Activated CD4-positive, alpha-beta T cell treated with anti-CD3 and anti-CD28 coated beads, Interleukin-10, Interleukin-2, amounts not matched to agents 100 ng/mL and 50 ng/mL, durations not matched to agents 16 hours and 8 hours (primary cell): ENCODE measurements at regions not wholly inside any gene's neighbourhood (a gene's known extent, or its start where the extent isn't known, plus 50 kb on each side); places are given as distances from the start of the nearest gene placed in this dataset.
"Not testable (repeated sequence)": the region's sequence is repeated elsewhere in the genome, so short reads cannot be mapped to it uniquely, and the experiment has no call there.

Experiments used
- DNase-seq: peaks from one replicate; pipeline ENCODE4 v3.0.0-alpha.2; 2020

DNA sequence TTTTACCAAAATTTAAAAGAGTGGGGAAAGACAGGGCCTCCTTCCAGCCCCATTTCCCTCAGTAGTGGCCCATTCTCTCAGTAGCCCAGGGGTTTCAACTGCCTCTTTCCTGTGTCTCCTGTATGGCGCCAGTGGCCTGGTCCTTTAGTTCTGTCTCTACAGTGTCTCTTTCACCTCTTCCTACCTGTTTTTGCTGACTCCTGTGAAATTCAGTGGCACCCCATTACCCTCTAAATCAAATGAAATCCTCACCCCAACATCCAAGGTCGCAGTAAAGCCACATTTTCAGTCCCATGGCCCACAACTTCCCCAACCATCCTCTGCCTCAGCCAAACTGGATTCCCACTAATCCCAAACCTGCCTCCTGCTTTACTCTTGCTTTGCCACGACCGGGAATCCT is 200.7 kb downstream of the IPMK start:
- DNase-seq: no peak

DNA sequence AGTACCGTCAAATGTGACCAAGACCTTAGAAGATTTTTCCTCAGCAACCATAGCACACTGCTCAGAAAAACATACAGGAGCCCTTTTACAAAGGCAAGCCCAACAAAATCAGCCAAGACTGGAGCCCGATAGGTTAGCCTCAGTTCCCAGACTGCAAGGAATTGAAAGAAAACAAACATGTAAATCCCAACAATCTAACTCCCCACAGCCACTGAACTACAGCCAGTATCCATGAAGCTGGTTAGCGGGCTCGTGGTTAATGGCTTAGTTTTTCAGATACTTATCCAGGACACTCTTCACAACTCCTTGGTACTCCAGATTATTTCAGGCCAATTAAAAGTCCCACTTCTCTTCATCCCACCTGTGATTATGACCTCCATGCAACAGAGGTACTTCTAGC is 201.6 kb downstream of the IPMK start:
- DNase-seq: no peak

DNA sequence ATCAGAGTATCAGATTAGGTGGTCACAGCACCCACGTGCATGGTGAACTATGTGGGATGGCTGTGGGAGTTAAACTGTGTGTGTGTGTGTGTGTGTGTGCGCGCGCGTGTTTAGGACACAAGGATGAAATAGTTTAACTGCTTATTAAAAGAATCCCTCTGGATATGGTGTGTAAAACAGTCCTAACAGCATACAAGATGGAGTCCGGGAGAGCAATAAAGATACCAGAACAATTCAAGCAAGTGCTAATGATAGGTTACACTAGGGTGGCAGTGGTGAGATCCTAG is 202.2 kb downstream of the IPMK start:
- no peak for DNase-seq

DNA sequence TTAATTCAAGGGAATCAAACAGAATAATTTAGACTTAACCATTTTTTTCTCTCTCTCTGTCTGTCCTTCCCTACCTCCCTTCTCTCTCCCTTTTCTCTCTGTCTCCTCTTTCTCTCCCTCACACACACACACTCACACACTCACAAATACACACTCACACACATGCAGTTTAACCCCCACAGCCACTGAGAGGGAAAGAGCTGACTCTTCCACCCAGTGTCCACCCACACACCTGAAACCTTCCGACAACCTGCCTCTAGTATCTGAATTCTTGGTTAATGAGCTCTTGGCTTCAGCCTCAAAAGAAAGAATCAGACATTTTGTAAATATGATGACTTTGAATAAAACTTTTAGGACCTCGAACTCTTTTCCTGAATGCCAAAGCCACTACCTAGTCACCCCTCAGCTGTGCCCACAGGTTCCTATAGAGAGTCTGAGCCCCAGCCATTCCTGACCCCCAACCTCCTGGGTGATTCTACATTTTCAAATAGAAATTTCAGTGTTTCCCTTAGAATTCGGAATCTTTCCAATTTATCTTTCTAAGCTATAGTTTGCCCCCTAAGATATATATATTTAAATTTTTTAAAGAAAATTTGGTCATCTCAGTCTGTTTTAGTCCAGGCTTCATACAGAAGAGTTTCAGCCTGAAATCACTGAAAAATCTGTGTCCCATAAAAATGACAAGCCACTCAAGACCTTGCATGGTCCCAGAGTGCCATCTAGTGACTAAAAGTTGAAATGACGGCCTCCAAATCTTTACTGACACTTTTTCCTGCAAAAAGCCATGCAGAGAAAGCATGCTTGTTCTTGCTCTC is 202.8 kb downstream of the IPMK start:
- DNase-seq: peak; percentile 17

DNA sequence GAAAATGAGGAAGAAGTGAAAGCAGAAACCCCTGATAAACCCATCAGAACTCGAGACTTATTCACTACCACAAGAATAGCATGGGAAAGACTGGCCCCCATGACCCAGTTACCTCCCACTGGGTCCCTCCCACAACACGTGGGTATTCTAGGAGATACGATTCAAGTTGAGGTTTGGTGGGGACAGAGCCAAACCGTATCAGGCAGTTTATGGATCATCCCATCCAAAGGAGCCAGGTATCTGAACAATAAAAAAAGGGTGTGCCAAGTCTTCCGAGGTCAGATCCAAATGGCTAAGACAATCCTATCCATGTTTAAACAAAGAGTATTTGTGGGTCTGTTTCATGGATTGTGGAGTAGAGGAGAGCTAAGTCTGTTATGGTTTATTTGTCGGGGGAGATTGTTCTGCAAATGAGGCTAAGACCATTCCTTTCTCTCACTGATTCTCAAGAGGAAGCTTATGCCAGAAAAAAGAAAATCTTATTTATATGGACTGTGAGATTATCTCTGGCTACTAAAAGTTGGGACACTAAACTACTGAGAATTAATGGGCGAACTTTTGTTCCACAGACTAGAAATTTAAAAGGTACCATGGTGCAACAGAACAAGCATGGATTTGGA is 203.7 kb downstream of the IPMK start:
- DNase-seq: no peak

DNA sequence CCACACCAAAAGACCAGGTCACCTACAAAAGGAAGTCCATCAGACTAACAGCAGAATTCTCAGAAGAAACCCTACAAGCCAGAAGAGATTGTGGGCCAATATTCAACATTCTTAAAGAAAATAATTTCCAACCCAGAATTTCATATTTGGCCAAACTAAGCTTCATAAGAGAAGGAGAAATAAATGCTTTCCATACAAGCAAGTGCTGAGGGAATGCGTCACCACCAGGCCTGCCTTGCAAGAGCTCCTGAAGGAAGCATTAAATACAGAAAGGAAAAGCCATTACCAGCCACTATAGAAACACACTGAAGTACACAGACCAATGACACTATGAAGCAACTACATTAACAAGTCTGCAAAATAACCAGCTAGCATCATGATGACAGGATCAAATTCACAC is 209.0 kb downstream of the IPMK start:
- DNase-seq: not testable (repeated sequence)

DNA sequence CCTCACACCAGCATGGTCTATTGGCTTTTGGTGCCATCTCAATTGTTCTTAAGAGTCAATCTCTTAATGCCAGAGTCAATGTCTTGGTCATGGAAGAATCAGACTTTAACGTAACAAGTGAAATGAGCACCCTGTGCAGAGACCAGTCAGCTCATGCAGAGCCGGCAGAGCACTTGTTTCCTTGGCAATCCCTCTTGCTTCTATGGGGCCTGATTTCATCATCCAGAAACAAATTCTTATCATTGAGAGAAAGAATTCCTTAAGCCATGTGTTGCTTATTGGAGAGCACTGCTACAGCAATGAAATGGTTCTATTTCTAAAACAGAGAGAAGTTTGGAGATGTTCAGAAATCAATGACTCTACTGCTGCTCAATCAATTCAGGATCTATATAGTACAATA is 212.8 kb downstream of the IPMK start:
- no peak for DNase-seq

DNA sequence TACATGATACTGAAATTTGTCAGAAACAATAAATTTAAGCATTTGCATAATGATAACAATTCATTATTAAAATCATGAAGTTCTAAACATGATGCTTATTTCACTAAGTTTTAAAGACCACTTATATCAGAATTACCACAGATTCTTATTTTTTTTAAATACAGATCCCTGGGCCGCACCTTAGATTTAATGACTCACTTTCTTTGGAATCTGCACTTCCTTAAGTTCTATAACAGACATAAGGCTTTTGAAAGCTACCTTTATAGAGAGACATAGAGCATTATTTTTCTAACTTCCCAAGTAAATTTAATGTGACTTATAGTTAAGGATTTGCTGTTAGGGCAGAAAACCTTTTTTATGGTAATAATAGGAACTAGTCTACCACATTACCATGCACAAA is 214.9 kb downstream of the IPMK start:
- no peak for DNase-seq

DNA sequence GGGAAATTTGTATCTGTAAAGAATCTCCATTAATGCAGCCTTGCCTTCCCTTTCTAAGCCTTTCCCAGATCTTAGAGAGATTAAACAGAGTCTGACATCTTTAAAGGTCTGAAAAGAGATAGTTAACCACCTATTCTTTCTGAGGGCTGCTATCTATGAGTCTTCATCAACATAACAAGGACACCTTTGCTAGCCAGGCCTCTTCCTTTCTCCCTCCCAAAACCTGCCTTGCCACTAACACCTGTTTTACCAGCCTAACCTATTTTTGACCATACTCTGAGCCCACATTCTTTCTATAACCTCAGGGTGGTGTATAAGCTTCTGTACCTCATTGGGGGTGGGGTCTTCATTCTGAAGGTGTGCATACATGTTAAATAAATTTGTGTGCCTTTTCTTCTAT is 217.1 kb downstream of the IPMK start:
- no peak for DNase-seq

DNA sequence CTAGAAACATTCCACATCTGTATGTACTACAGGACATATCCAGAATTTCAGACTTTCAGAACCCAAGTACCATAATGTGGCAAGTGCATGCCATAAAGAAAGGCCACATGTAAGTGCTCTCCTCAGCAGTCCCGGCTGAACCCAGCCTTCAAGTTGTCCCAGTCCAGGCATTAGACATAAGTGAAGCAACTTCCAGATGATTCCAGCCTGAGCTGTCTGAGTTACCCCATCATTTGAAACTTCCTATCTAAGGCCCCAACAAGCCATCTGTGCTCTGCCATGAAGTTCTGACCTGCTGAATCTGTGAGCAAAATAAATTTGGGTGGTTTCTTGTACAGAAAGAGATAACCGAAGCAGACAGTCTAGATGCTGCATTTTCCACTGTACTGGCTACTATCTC is 218.8 kb downstream of the IPMK start:
- no peak for DNase-seq

DNA sequence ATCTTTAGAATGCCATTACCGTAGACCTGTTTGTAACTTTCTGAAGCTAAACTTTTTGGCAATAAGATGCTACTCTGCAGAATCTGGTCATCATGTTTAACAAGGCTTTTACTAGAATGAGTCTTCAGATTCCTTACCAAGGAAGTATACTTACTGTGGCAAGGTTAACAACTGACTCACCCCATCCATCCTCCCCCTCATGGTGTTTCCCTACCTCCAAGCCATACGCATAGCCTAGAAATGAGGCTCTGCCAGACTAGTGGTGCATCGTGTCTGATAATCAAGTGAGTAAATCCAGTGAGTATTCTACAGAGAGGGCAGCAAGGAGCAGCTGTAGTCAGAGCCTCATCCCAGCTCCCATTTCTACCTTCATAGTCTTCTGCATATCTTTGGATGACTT is 223.6 kb downstream of the IPMK start:
- no peak for DNase-seq

DNA sequence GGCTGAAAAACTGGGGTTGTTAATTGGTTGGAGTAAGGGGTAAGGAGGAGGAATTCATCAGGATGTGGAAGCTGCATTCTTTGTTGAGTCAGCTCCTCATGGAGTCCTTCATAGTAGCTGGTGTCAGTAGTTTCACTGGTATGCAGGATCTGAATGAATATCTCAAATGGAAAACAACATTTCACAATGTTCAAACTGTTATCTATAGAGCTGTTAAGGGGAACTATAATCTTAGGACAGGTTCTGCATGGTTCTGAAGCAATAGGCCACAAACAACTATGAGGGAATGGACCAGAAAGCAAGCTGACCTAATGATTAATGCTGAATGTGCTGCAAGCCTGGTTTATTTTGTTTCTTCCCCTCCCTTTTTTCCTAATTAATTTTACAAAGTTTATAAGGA is 225.8 kb downstream of the IPMK start:
- DNase-seq: no peak

DNA sequence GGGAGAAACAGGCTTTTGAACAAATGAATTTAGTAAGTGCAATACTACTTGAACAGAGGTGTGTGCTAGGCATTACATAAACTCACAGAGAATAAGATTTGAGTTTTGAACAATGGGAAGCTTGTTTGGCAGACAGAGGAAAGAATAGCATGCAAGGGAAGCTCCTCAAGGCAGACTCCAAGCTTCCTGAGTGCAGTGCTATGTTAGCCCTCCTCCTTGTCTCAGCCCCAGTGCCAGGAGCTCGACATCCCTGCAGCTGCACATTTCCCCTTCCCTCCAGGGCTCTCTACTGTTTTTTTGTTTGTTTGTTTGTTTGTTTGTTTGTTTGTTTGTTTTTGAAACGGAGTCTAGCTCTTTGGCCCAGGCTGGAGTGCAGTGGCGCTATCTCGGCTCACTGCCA is 237.5 kb downstream of the IPMK start:
- DNase-seq: no peak

DNA sequence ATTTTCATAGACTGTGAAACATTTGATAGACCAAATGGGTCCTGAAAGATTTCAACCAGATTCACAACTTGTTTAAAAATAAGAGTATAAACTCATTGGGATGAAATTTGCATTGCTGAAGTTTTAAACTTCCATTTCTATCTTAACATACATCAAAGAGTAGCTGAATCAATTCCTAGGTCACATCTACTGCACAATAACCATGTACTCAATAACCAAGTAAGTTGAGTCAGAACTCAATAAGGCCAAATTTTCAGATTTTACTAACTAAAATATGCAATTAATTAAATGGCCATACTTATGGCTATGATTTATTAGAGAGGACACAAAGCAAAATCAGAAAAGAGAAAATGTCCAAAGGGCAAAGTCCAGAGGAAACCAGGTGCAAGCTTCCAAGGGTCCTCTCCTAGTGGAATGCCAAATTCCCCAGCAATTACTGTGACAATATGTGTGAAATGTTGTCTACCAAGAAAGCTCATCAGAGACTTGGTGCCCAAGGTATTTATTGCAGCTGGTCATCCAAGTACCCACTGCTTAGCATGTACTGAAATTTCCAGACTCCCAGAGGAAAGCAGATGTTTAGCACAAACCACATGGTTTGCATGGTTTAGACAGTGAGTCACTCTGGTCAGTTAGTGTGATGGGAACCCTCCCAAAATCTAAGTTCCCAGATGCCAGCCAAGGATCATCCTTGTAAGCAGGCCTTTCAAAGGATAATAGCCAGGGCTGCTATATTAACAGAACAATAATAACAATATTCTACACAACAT is 238.9 kb downstream of the IPMK start:
- DNase-seq: no peak

DNA sequence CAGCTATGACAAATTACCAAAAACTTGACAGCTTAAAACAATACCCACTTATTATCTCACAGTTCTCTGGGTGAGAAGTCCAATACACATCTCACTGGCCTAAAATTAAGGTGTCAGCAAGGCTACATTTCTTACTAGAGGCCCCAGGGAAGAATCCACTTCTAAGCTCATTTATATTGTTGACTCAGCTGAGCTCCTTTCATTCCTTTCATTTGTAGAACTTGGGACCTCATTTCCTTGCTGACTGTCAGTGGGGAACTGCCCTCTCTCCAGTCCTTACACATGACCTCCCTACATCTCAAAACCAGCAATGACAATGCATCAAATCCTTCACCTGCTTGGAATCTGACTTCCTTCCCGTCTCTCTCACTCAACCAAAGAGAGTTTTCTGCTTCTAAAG is 240.3 kb downstream of the IPMK start:
- no peak for DNase-seq

DNA sequence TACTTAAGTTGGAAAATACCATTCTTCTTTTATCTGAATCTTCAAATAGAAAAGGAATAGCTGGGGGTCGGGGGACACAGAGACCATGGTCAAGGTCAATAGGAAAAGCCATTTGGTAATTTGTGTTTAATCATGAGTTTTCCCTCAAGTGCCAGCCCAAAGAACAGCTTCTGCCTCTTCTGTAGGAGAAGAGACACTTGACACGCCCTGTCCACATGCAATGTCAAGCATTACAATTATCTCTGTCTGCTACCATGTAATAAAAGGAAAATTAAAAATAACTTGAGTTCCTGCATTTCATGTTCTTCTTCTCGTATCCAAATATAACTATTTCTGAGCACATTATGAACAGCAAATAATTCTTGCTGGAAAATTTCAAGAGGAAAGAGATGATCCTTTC is 241.7 kb downstream of the IPMK start:
- no peak for DNase-seq

DNA sequence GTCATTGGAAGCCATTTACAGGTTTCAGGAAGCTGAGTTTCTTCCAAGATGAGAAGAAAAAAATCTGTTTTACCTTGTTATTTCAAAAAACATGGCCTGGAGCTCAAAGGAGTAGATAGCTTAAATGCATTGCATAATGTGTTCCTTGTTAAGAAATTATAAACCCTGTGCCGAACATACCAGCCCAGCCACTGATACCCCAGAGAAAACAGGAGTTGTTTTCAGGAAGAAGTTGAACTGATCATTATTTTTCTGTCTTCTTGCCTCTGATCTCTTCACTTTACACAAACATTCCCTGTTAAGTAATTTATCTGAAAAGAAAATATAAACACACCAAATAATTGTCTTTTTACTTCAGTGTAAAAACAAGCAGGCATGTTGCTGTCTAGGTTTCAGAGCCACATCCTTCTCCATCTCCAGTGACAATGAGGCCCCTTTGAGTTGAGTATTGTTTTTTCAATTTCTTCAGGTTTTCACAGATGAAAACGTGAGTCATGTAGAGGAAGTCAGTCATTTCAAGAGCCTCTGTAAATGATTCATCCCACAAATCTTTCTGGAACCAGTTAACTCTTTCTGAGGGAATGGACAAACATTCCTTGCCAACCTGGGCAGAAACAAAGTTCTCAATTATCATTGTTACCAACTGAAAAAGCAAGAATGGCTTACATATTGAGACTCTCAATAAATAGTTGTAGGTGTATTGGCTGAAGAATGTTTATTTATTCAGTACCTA is 244.2 kb downstream of the IPMK start:
- peak; percentile 46 for DNase-seq

DNA sequence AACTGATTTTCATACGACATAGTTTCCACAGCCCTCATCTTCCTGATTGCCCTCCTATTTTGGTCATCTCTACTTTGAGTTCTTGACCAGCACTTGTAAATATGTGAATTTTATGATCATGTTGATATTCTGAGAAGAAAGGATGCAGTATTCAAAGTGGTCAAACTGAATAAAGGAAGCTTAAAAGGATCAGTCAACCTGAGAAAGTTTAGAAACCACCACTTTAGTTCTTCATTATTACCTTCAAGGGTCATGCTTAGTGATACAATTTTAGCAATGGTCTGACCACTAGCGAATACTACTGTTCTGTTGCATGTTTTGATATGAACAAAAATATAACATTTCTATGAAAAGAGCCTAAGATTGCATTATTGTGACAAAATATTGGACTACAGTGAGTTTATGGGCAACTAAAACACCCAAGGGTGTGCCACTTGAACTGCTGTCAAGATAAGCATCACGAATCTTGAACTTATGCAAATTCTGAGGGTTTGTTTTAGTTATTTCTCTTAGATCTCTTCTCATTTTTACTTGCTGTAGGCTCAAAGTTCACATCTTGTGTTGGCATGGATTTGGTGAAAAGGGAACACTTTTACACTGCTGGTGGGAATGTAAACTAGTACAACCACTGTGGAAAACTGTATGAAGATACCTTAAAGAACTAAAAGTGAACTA is 247.7 kb downstream of the IPMK start:
- no peak for DNase-seq

DNA sequence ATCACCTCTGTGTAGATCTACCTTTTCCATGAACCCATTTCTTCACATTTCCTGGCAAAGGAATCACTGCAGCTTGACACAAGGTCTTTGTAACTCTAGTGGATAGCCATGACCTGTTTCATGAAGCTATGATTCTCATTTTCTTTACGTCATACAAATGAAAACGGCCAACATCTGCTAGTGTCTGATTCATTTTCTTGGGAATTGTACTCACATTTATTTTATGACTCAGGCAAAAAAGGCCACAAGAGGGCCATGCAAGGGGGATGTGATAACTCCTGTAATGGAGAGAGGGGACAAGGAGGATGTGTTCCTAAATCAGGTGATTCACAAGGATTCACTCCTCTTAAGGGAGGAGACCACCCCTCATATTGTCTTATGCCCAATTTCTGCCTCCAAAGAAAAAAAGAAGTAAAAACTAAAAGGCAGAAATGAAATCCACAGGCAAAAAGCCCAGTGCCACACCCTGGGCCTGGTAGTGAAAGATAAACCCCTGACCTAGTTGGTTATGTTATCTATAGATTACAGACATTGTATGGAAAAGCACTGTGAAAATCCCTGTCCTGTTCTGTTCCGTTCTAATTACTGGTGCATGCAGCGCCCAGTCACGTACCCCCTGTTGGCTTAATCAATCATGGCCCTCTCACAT is 249.9 kb downstream of the IPMK start:
- no peak for DNase-seq

DNA sequence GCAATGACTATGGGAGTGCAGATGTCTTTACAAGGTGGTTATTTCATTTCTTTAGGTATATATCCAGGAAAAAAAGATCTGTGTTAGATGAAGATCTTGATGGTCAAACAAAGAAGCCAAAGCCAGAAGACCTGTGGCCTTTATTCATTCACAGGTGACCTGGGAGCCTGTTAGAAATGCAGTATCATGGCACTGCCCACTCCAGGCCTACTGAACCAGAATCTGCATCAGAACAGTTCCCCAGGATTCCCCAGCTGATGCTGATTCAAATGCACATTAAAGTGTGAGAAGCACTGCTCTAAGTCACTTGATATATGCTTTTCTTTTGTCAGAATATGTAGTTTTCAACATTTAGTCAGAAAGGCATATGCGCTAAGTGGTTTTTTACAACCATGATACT is 251.1 kb downstream of the IPMK start:
- no peak for DNase-seq

DNA sequence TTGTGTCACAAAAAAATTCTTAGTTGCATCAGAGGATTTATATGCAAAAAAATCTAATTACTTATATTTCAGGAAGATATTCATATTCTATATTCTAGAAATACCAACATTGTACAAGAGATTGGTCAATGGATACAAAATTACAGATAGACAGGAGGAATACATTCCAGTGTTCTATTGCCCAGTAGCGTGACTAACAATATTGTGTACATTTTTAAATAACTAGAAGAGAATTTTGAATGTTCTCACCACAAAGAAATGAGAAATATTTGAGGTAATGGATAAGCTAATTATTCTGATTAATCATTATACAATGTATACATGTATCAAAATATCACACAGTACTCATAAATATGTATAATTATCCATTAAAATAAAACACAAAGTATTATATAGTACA is 253.3 kb downstream of the IPMK start:
- no peak for DNase-seq

DNA sequence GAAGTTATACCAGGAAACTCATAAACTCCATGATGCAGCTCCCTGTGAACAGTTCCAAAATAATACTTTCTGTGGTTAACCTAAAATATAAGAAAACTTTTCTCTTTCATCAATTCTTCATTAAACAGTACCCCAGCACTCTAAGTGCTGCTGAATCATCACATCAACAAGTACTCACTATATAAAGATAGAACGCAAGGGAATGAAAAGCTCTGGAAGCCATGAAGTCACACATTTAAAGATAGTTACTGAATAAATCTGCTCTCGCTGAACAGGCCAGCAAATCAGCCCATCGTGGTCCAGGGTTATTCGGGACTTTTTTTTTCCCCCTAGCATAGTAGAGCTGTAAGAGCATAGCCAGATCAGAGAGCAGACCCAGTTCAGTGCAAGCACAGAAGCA is 254.3 kb downstream of the IPMK start:
- no peak for DNase-seq
